ENCODE measurements at regions not wholly inside any gene's neighbourhood (a gene's known extent, or its start where the extent isn't known, plus 50 kb on each side); places are given as distances from the start of the nearest gene placed in this dataset.

DNA sequence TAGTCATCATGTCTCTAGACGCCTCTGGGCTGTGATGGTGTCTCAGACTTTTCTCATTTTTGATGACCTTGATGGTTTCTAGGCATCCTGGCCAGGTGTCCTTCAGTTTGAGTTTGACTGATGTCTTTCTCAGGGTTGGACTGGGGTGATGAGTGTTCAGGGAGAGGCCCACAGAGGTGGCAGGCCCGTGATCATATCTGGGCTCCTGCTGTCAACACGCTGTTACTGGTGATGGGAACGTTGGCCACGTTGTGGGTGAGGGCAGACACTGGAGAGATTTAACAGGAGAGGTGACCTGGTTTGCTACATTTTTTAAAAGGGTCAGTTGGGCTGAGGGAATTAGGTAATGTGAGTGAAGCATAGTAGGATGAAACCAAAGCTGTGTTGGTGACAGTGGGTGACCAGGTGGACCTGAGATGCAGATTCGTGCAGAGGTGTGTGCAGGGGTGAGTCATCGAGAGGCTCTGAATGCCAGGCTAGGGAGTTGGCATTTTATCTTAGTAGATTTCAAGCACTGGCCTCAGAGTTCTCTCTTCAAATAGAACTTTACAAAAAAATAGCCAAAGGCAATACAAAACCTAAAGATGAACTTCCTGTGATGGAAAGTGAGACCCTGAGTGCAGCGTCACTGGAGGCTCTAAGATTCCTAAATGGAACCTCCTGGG is 174.1 kb downstream of the CDH26 start:
- DNase-seq, result no peak
- no peaks in the 10 kb centered on the region for H3K9me3 ChIP-seq
- H3K4me1 ChIP-seq, result no peaks in the 10 kb centered on the region
- TF ChIP-seq CTCF (IDR thresholded peaks at IDR 0.05) (no peak), POLR2A (IDR thresholded peaks at IDR 0.05) (no peak)
- intact Hi-C loops (cut with DNase I; ENCODE audit: low total_unique reads), result no loop called here
- H3K4me3 ChIP-seq, result no peak overlapping the region
- no peaks in the 10 kb centered on the region for H3K27me3 ChIP-seq
- no peaks in the 10 kb centered on the region for H3K36me3 ChIP-seq
- no peak overlapping the region for H3K27ac ChIP-seq

- H3K9me3 ChIP-seq, result no peaks in the 10 kb centered on the region
- no peak overlapping the region for H3K4me3 ChIP-seq
- TF ChIP-seq CTCF (IDR thresholded peaks at IDR 0.05) (no peak), POLR2A (IDR thresholded peaks at IDR 0.05) (no peak)
- H3K27ac ChIP-seq, result no peak overlapping the region
- no peak for DNase-seq
- no peaks in the 10 kb centered on the region for H3K27me3 ChIP-seq
- intact Hi-C loops (cut with DNase I; ENCODE audit: low total_unique reads), result no loop called here
- H3K36me3 ChIP-seq, result no peaks in the 10 kb centered on the region
- no peaks in the 10 kb centered on the region for H3K4me1 ChIP-seq
These were observed 174.8 kb downstream of the CDH26 start for GRCh38 chr20:60132827-60133670.

- intact Hi-C loops (cut with DNase I; ENCODE audit: low total_unique reads), result no loop called here
- no peak overlapping the region for H3K27ac ChIP-seq
- no peak overlapping the region for H3K4me3 ChIP-seq
- TF ChIP-seq CTCF (IDR thresholded peaks at IDR 0.05) (no peak), POLR2A (IDR thresholded peaks at IDR 0.05) (no peak)
- H3K4me1 ChIP-seq, result no peaks in the 10 kb centered on the region
- H3K9me3 ChIP-seq, result no peaks in the 10 kb centered on the region
- no peaks in the 10 kb centered on the region for H3K27me3 ChIP-seq
- no peaks in the 10 kb centered on the region for H3K36me3 ChIP-seq
- no peak for DNase-seq
These were observed 177.1 kb downstream of the CDH26 start for GRCh38 chr20:60135276-60135675.

DNA sequence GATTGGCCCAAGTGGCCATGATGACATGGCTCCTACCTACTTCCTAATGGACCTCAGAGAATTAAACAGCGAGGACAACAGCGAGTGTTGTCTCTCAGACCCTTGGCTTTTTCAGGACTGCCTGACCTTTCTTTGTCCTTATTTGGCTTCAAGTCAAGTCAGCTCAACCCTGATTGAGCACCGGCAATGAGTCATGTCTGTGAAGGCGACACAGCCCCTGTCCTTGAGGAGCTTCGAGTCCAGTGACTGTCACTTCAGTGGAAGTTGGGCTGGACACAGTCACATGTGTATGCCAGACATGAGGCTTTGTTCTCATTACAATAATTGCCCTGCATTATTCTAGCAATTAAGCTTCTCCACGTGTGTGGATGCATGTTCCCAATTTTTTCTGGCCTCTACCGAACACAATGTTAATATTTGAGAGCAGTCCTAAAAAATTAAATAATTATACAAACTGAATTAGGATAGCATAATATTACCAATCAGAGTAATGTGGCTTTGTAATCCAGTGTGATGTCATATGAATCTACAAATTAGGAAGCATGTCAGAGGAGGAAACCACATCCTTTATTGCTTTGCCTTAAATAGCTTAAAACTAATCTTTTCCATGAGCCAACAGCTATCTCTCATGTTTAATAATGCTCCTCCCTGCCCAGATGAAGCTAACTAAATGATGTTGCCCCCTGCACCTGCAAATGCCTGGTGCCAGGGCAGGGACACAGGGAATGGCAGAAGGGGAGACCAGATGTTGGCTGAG is 178.6 kb downstream of the CDH26 start:
- intact Hi-C loops (cut with DNase I; ENCODE audit: low total_unique reads), result no loop called here

More for the DNA sequence above, 178.6 kb downstream of the CDH26 start:
- Histone ChIP-seq H3K36me3 (no peaks in the 10 kb centered on the region), H3K4me1 (no peaks in the 10 kb centered on the region), H3K4me3 (no peak overlapping the region), H3K9me3 (no peaks in the 10 kb centered on the region), H3K27me3 (no peaks in the 10 kb centered on the region), H3K27ac (no peak overlapping the region)
- TF ChIP-seq CTCF (IDR thresholded peaks at IDR 0.05) (no peak), POLR2A (IDR thresholded peaks at IDR 0.05) (no peak)
- DNase-seq, result no peak

All from uterus (tissue), 3 donors.